ENCODE measurements at regions not wholly inside any gene's neighbourhood (a gene's known extent, or its start where the extent isn't known, plus 50 kb on each side); places are given as distances from the start of the nearest gene placed in this dataset.

DNA sequence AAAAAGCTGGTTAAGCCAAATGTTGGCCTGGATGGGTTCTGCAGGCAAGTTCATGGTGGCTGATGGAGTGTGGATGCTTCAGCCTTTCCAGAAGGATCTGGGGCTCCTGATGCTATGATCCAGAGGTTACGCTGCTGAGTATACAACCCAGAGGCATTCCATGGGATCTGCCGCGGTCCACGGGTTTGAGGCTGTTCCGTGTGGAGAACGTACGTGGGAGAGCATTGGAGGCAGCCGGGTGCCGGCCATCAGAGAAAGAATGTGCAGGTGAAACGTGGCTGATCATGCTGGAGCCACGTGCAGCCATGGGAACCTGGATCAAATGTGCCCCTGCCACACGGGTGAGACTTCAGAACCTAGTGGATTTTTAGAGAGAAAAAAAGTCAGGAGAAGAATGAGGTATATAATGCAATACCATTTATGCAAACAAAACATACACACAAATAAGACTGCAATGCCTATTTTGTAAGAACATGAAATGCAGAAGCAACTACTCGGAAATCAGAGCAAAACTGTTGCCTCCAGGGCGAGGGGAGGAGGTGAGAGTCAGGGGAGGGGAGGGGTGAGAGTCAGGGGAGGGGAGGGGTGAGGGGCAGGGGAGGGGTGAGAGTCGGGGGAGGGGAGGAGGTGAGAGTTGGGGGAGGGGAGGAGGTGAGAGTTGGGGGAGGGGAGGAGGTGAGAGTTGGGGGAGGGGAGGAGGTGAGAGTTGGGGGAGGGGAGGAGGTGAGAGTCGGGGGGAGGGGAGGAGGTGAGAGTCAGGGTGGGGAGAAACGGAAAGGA, 116.5 kb upstream of the C1orf174 start:
- DNase-seq = no peak

DNA sequence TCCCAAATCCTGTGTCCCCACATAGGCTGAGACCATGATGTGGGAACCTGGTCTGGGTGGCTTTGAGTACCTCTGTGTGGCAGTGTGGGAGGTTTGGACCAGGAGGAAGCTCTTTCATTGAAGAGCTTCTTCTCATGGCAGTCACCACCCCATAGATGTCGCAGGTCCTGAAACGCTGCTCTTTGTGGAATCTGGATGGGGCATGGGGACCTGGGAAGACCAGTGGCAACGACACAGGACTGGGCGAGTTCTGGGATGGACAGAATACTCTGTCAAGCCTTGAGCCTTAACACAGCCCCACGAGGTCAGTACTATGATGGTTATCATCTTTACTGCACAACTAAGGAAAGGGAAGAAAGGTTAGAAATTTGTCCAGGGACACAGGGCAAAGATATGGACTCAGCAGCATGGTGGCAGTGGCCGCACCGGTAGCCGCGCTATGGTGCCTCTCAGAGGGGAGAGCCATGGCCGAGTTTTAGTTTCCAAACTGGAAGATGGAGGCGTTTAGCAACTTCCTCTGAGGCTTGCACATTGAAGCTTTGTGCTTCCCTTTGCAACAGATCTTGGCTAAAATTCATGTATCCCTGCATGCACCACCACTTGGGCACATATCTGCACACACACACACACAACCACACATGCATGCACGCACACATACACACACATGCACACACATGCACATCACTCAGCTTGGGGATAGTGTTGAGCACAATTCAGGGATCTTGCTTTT, 117.7 kb upstream of the C1orf174 start:
- DNase-seq = no peak

DNA sequence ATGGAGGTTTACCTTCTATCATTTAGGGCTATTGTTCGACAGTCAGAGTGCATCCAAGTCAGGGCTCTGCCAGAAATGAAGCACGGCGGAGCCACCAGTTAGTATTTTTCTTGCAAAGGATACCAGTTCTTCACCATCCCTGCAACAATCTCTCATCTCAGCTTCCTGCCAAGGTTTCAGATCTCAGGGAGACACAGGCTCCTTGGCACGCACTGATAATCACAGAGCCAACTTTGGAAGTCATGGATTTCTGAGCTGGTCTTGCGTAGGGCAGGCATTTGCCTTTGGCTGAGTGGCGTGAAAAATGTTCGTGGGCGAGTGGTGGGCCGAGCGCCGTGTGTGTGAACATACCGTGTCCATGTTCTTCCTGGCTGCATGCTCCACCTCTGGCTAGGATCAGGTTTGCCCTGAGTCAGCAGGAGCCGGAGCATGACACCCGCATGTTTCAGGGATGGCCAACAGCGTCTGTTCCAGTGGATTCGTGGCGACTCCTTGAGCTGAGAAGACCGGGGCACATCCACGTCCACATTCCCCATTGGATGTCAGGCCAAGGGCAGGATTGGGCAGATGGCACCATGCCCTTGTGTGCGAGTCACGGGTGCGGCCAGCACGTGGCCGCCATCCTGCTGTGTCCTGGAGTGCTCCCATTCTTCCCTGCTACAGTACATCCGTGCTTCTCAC, 118.5 kb upstream of the C1orf174 start:
- no peak for DNase-seq

DNA sequence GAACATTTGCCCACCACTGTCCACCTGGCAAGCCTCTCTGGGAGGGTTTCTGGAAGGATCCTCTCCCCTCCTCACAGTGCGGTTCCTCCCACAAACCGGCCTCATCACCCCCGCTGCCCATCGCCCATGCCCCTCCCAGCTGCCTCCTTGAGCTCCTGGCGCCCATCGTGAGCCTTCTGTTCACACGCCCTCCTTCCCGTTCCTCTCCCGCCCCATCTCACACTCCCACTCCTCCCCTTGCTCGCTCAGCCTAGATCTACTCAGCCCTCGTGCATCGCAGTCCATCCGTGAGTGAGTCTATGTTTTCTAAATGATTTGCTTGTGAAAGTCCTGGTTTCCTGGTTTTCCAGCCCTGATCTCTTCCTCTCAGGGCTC, 119.1 kb upstream of the C1orf174 start:
- no peak for DNase-seq

DNA sequence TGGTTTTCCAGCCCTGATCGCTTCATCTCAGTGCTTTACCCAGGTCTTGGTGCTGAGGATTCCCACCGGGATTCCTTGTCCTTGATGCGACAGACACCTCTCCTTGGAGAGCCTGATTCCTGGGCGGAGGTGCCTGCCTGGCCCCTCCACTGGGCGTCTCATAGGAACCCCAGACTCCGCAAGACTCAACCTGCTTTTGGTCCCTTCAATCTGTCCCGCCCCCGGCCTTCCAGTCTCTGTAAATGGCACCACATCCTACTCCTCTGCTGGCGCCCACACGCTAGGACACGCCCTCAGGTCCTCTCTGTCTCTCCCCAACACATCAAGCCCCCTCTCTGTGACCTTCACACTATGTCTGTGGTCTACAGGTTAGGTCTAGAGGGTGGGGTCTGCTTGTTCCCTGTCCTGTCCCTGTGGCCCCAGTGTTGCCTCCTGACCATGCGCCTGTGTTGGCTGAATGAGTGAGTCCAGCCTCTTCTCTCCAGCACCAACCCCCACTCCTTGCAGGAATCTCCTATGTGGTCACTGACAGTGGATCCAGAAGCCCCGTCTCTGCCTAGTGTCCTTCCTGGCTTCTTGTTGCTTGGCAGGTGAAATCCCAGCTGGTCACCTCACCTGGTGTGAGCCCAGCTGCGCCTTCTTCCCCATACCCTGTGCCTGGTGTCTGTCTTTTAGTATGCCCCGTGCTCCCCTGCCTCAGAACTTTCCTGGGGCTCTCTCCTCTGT, 119.7 kb upstream of the C1orf174 start:
- no peak for DNase-seq

DNA sequence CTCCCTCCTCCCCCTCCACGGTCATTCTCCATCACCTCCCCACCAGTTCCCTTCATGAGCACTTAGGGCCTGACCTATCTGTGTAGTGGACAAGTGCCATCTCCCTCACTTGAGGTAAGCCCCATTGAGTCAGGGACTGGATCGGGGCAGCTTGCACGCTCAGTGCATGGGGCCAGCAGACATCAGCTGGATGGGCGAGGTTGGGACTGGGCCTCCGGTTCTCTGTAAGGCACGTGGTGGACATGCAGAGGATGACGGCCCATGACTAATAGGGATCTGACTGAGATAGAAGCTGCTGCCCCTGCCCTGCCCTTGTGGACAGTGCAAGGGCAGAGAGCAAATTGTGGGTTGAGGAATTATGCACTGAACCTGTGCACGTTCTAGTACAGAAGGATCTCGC, 120.4 kb upstream of the C1orf174 start:
- no peak for DNase-seq

DNA sequence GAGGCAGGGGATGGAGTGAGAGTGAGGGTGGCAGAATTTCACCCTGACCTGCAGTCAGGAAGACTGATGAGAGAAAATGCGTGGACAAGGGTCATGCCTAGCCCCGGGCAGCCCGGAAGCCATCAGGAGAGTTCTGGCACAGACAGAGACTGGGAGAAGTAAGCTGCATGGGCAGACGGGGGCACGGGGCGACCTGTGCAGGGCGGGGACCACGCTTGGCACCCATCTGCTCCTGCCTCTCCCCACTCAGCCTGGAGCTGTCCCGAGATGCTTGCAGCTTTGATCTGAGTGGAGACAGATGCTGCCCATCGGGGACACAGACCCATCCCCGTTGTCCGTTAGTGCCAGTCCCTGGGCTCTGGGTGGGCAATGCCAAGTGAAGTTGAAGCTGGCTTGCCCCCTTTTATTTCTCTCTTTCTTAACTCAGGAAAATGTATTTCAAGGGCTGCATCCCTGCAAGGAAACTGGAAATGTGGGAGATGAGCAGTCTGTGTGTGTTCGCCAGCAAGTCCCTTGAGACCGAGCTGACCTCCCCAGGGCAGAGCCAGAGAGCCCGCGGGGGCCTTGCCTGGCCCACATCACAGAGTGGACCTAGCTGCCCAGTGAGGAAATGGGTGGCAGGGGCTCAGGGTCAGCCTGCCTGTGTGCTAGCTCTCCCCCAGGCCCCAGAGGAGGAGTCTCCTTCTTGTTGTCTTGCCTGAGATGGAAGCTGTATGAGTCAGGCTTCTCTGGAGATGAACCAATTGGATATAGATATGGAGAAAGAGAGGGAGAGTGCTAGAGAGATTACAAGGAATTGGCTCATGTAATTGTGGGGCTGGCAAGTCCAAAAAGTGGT, 121.3 kb upstream of the C1orf174 start:
- DNase-seq = no peak

DNA sequence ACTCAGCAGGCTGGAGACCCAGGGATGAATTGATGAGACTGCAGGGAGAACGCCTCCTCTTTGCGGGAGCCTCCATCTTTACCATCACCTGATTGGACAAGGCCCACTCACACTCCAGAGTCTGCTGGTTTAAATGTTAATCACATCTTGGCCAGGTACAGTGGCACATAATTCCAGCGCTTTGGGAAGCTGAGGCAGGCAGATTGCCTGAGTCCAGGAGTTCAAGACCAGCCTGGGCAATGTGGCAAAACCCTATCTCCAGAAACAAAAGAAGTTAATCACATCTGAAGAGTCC, 121.8 kb upstream of the C1orf174 start:
- no peak for DNase-seq

DNA sequence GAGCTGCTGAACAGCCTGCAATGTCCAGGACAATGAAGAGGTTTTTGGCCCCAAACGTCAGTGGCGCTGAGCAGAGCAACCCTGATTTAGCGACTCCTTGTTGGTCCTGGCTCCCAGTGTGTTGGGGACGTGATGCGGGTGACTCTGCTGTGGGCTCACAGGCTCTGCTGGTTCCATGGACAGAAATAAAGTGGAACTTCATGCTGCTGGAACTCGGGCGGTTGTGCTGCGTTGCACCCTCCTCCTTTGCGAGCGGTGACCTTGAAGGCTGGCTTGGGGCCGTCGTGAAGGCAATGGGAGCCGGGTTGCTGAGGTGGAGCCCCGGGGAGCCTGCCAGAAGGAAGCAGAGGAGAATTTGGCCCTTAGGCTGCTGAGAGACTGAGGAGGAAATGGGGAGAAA, 122.6 kb upstream of the C1orf174 start:
- DNase-seq = no peak

DNA sequence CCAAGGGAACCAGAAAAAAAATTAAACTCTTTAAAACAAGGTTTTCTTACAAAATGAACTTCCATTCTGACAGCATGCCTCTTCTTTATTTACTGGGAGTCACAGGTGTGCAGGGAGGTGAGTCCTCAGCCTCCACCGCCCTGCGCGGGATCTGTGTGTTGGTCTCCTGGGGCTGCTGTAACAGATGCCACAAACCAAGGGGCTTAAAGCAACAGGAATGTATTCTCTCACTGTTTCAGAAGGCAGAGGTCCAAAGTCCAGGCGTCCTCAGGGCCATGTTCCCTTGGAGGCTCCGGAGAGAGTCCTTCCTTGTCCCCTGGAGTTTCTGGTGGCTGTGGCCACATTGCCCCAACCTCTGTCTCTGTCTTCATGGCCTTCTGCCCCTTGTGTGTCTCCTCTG, 123.6 kb upstream of the C1orf174 start:
- DNase-seq = no peak

DNA sequence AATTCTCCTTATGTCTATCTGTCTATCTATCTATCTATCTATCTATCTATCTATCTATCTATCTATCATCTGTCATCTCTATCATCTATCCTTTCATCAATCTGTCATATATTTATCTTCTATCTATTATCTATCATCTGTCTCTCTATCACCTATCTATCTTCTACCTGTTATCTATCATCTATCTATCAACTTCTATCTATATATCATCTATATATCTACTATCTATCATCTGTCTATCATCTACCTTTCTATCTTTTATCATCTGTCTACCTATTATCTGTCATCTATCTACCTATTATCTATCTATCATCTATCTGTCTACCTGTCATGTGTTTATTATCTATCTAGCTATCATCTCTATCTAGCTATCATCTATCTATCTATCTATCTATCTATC, 124.7 kb upstream of the C1orf174 start:
- DNase-seq = no peak

DNA sequence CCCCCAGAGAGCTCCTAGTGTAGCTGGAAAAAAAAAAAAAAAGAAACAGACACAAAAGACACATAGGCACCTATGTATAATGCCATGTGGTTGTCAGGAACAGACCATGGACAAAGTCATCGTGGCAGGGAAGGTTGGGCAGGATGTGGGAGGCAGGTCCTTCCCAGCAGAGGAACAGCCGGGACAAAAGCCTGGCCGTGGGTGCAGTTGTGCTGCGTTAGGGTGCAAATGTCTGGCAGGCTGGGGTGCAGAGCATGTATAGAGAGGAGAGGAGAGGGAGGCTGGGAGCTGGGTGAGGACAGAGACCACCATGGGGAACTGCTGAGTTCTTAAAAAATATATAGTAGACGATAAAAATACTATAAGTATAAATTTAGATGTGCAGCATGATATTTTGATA, 125.7 kb upstream of the C1orf174 start:
- DNase-seq = no peak

DNA sequence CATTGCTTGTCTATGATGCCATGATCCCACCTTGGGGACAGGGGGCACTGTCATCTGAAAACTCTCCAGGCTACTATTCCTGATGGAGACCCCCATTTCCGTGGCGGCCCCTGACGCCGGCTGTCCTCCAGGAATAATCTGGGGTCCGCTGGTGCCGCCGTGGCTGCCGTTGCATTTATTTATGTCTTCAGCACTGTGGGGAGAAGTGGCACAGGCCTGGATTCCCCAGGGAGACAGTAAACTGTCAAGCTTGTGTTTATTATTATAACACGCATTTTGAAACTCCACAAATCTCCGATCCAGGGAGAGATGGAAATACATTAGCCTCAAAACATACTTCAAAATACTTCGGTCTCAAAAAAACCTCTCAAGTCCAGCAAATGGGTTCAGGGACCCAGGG, 126.9 kb upstream of the C1orf174 start:
- DNase-seq = no peak

DNA sequence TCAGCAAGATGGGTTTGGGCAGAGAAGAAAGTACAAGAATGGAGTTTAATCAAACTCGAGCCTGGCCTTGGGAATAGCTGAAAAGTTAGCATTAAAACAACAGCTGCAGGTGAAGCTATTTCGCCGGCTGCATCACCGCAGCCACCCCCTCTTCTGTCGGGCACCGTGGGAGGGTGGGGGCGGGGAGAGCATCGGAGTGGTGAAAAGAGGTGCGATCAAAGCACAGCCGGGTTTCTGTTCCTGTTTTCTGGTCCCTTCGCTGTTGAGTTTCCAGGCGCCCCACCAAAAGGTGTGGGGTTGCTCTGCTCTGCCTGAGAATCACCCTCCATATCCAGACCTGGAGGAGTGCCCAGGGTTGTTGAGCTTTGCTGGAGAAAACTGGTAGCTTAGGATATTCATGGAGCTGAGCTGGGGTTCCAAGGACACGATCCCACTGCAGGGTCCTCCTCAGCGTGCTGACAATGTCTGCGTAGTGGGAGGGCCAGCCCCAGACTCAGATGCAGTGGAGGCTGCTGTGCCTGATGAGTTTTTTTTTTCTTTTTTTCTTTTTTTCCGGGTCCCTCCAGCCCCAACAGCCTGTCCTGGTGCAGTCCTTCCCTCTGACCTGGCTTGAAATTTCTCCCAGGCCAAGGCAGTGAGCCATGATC, 127.5 kb upstream of the C1orf174 start:
- peak in 3 of 56 donors; percentile 9 to 23 (median 11) for DNase-seq

DNA sequence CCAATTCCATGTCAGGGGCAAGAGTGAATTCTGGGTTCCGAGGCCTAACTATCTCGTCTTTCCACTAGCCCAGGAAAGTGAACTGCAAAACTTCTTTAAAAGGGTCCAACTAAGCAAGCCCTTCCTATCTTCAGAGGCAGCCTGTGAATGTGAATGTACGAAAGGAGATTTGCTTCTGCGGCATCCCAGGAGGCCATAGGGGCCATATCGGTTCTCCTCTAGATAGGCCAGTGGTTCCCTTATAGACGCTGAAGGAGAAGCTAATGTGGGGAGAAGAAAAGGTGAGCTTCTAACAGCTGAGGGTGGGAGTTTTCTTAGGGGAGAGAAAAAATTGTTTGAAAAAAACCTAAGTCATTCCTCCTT, 128.0 kb upstream of the C1orf174 start:
- DNase-seq = no peak

DNA sequence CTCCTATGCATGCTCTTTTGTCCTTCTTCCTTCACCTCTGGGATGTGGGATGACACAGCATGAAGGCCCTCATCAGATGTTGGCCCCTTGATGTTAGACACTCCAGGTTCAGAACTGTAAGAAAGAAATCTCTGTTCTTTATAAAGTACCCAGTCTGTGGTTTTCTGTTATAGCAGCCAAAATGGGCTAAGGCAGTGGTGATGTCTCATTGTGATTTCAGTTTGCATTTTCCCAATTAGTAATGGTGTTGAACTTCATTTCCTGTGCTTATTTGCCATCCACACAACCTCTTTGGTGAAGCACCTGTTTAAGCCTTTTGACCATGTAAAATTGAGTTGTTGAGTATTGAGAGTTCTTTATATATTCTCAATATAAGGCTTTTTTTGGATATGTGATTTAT, 129.3 kb upstream of the C1orf174 start:
- DNase-seq = no peak

DNA sequence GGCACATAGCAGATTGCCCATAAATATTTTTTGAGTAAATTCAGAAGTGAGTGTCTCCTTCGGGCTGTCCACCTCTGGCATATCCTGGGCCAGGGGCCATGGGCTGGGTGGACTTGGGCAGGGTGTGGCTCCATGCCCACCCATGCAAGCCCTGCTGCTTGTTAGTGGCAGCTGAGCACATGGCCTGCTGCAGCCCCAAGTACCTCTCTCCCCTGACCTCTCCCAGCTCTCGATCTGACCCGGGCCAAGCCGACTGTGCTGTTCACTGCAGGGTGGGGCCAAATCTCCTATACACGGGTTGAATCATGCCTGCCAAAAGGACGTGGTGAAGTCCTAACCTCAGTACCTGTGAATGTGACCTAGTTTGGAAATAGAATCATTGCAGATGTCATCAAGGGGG, 132.5 kb upstream of the C1orf174 start:
- no peak for DNase-seq

DNA sequence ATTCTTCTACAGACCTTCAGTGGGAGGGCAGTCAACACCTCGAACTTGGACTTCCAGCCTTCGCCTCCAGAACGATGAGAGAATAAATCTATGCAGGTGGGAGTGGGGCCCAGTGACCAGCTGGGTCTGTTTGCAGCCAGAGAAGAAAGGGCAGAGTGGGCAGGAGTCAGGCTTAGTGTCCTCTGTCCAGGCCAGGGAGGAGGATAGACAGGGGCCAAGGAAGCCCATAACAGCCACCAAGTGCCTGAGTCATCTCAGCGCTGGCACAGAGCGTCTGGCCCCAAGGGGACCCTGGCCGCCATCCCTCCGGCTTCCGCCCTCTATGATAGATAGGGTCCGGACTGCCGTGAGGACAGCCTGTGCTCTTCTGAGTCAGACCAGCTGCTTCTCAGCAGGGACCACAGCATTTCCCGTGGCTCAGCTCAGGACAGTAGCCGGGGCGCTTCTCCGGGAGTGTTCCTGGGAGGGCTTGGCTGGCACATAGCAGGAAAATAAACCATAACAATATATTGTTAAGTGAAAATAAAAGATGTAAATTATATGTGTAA, 133.1 kb upstream of the C1orf174 start:
- no peak for DNase-seq

DNA sequence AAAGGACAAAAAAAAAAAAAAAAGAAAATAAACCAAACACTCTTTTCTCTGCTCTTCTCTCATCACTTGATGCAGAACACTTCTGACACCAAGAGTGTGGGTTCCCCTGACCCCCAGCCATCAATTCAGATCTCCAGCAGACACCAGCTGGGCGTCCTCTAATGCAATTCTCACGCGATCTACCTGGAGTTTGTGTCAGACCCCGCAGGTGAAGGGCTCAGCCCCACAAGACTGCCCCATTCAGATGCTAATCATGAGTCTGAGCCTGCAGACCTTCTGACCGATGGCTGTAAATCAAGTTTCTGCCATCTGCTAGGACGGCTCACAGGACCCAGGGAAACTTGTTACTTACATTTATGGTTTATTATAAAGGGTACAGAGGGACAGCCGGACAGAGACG, 133.6 kb upstream of the C1orf174 start:
- no peak for DNase-seq

DNA sequence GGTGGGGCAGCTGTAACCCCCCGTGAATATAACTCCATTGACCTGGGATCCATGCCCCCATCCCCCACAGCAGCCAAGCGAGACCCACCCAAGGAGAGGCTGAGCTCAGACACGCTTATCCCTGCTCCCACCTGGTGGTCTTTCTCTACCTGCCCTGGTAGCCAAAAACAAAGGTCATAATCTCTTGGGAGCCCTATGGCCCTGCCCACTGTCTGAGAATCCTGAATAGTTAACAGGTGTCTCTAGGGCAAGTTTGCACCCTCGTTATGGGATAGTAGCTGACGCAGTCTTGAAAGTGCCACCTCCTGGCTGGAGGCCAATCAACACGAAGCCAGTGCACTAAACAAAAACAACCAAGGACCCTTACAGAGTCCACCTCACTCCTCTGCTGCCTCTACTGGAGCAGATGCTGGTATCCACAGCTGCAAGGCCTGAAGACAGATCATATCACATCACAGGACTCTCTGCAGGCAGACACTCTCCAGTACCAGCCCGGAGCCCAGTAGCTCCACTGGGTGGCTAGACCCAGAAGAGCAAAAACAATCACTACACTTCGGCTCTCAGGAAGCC, 134.3 kb upstream of the C1orf174 start:
- no peak for DNase-seq

All from nucleus accumbens (tissue), 56 donors.